ENCODE measurements at regions not wholly inside any gene's neighbourhood (a gene's known extent, or its start where the extent isn't known, plus 50 kb on each side); places are given as distances from the start of the nearest gene placed in this dataset.

DNA sequence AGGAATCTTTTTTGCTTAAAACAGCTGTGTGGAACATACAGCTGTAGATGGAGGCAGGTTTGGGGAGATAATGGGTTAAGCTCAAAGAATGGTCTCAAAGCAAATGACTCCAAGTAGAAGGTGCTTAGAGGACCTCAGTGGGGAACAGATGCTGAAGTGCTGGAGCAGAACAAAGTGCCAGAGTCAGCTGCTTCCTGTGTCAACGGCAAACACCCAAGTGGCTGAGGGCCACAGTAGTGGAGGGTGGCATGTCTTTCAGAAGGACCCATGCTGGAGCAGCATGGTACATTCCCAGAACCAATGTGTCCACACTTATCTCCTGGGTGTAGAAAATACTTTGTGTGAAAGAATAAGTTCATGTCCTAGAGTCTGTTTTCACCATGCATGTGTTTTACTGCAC, 197.5 kb downstream of the CCNG2 start:
- DNase-seq (ENCODE audit: low read depth, low spot score): no peak
- ChIA-PET POLR2A (no interaction called here), CTCF (interaction anchor here (1.5 to 1.6 kb wide), 2 partner anchors 8 to 13 kb away, joined by 4 read pairs; no protein-coding TSS in a partner anchor)

More for the DNA sequence above, 197.5 kb downstream of the CCNG2 start:
- TF ChIP-seq GATA2 (IDR thresholded peaks at IDR 0.05; ENCODE audit: insufficient read depth, insufficient read length, low read depth, low read length): no peak
- no peak for TF ChIP-seq POLR2AphosphoS5 (IDR thresholded peaks at IDR 0.05; ENCODE audit: insufficient read depth, low read depth, low read length)
- TF ChIP-seq, protein P1, sequence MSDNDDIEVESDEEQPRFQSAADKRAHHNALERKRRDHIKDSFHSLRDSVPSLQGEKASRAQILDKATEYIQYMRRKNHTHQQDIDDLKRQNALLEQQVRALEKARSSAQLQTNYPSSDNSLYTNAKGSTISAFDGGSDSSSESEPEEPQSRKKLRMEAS (IDR thresholded peaks at IDR 0.05; ENCODE audit: insufficient read depth, insufficient read length): no peak
- TF ChIP-seq, protein P2, sequence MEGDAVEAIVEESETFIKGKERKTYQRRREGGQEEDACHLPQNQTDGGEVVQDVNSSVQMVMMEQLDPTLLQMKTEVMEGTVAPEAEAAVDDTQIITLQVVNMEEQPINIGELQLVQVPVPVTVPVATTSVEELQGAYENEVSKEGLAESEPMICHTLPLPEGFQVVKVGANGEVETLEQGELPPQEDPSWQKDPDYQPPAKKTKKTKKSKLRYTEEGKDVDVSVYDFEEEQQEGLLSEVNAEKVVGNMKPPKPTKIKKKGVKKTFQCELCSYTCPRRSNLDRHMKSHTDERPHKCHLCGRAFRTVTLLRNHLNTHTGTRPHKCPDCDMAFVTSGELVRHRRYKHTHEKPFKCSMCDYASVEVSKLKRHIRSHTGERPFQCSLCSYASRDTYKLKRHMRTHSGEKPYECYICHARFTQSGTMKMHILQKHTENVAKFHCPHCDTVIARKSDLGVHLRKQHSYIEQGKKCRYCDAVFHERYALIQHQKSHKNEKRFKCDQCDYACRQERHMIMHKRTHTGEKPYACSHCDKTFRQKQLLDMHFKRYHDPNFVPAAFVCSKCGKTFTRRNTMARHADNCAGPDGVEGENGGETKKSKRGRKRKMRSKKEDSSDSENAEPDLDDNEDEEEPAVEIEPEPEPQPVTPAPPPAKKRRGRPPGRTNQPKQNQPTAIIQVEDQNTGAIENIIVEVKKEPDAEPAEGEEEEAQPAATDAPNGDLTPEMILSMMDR (IDR thresholded peaks at IDR 0.05; ENCODE audit: extremely low read depth in 1 of 2, insufficient read depth in 1 of 2, low read depth in 1 of 2, low read length in 2 of 2): no peak
- no peak for TF ChIP-seq POLR2A (IDR thresholded peaks at IDR 0.05; ENCODE audit: low read depth, low read length)
- no peak for TF ChIP-seq FOS (IDR thresholded peaks at IDR 0.05; ENCODE audit: borderline replicate concordance, insufficient read depth, low read length)
- no peak for TF ChIP-seq MYC (IDR thresholded peaks at IDR 0.05; ENCODE audit: low read depth, low read length)
- no peak for TF ChIP-seq EZH2 (IDR thresholded peaks at IDR 0.05; ENCODE audit: borderline replicate concordance, low read depth, low read length, severe bottlenecking)
- no peak for TF ChIP-seq JUN (IDR thresholded peaks at IDR 0.05; ENCODE audit: borderline replicate concordance, insufficient read depth, insufficient read length, low read depth)
- dilution Hi-C loops (cut with MboI; ENCODE audit: extremely low pct_ligation_motif_present, low sequenced_read_pairs) (no loop called here), intact Hi-C loops (cut with micrococcal nuclease) (no loop called here)
- H3K9ac ChIP-seq (replicated peaks; ENCODE audit: extremely low read depth, insufficient read depth, low read length): no peak overlapping the region
- no peak for FAIRE-seq
- no peaks in the 10 kb centered on the region for H3K27me3 ChIP-seq (ENCODE audit: control insufficient read depth in 2 of 2, insufficient read depth in 2 of 2, low read length in 2 of 2)
- no peaks in the 10 kb centered on the region for H3K4me1 ChIP-seq (ENCODE audit: control insufficient read depth, extremely low read depth, insufficient read depth, low read length)
- H3K4me3 ChIP-seq (replicated peaks in 1 of 3; ENCODE audit: insufficient read depth in 1 of 3, low read depth in 1 of 3, low read length in 3 of 3): no peak overlapping the region
- no peaks in the 10 kb centered on the region for H3K9me3 ChIP-seq (replicated peaks; ENCODE audit: control insufficient read depth, insufficient read depth, low read length)
- no peaks in the 10 kb centered on the region for H4K20me1 ChIP-seq (replicated peaks; ENCODE audit: control insufficient read depth, extremely low read depth, insufficient read depth, low read length)
- no peak overlapping the region for H2AFZ ChIP-seq (ENCODE audit: low read depth, low read length)
- no TSS peak for BruUV-seq (replicated peaks)
- no peaks in the 10 kb centered on the region for H3K9me1 ChIP-seq (replicated peaks; ENCODE audit: control insufficient read depth, extremely low read depth, insufficient read depth, low read length)
- H3K27ac ChIP-seq (ENCODE audit: insufficient read depth, low read depth, low read length): no peak overlapping the region
- no peaks in the 10 kb centered on the region for H3K79me2 ChIP-seq (ENCODE audit: control insufficient read depth, insufficient read depth, low read length)
- no peaks in the 10 kb centered on the region for H3K36me3 ChIP-seq (ENCODE audit: control insufficient read depth in 2 of 2, extremely low read depth in 1 of 2, insufficient read depth in 2 of 2, low read length in 2 of 2)
- no peak overlapping the region for H3K4me2 ChIP-seq (ENCODE audit: insufficient read depth, low read length)

All from endothelial cell of umbilical vein (primary cell).